ENCODE measurements at regions not wholly inside any gene's neighbourhood (a gene's known extent, or its start where the extent isn't known, plus 50 kb on each side); places are given as distances from the start of the nearest gene placed in this dataset.
"Not testable (repeated sequence)": the region's sequence is repeated elsewhere in the genome, so short reads cannot be mapped to it uniquely, and the experiment has no call there.

- no peak for DNase-seq (ENCODE audit: low read depth)
Observed at GRCh38 chr10:25713894-25714240, 220.2 kb upstream of the MYO3A start.

GRCh38 chr10:25724241-25724640 lies 209.8 kb upstream of the MYO3A start:
- DNase-seq (ENCODE audit: low read depth), result no peak

GRCh38 chr10:25725917-25726716 lies 207.9 kb upstream of the MYO3A start:
- no peak for DNase-seq (ENCODE audit: low read depth)

- no peak for DNase-seq (ENCODE audit: low read depth)
Observed at GRCh38 chr10:25738776-25739175, 195.3 kb upstream of the MYO3A start.

- DNase-seq (ENCODE audit: low read depth), result no peak
Observed at GRCh38 chr10:25743832-25744231, 190.2 kb upstream of the MYO3A start.

GRCh38 chr10:25744574-25744973 lies 189.5 kb upstream of the MYO3A start:
- DNase-seq (ENCODE audit: low read depth), result no peak

- DNase-seq (ENCODE audit: low read depth), result no peak
Observed at GRCh38 chr10:25745976-25746375, 188.1 kb upstream of the MYO3A start.

- DNase-seq (ENCODE audit: low read depth), result no peak
Observed at GRCh38 chr10:25747084-25747483, 186.9 kb upstream of the MYO3A start.

- no peak for DNase-seq (ENCODE audit: low read depth)
Observed at GRCh38 chr10:25748509-25748908, 185.5 kb upstream of the MYO3A start.

- no peak for DNase-seq (ENCODE audit: low read depth)
Observed at GRCh38 chr10:25753776-25754175, 180.3 kb upstream of the MYO3A start.

- not testable (repeated sequence) for DNase-seq (ENCODE audit: low read depth)
Observed at GRCh38 chr10:25755874-25756273, 178.2 kb upstream of the MYO3A start.

- DNase-seq (ENCODE audit: low read depth), result no peak
Observed at GRCh38 chr10:25756784-25757183, 177.2 kb upstream of the MYO3A start.

- DNase-seq (ENCODE audit: low read depth), result no peak
Observed at GRCh38 chr10:25758041-25758457, 176.0 kb upstream of the MYO3A start.

GRCh38 chr10:25758511-25758910 lies 175.5 kb upstream of the MYO3A start:
- DNase-seq (ENCODE audit: low read depth), result no peak

- no peak for DNase-seq (ENCODE audit: low read depth)
Observed at GRCh38 chr10:25761937-25762336, 172.1 kb upstream of the MYO3A start.

GRCh38 chr10:25766213-25766612 lies 167.8 kb upstream of the MYO3A start:
- DNase-seq (ENCODE audit: low read depth), result no peak

GRCh38 chr10:25766687-25767221 lies 167.3 kb upstream of the MYO3A start:
- no peak for DNase-seq (ENCODE audit: low read depth)

GRCh38 chr10:25768167-25768566 lies 165.9 kb upstream of the MYO3A start:
- DNase-seq (ENCODE audit: low read depth), result no peak

- DNase-seq (ENCODE audit: low read depth), result no peak
Observed at GRCh38 chr10:25778646-25779045, 155.4 kb upstream of the MYO3A start.

- no peak for DNase-seq (ENCODE audit: low read depth)
Observed at GRCh38 chr10:25786161-25786560, 147.9 kb upstream of the MYO3A start.

GRCh38 chr10:25786899-25787298 lies 147.1 kb upstream of the MYO3A start:
- DNase-seq (ENCODE audit: low read depth), result no peak

- no peak for DNase-seq (ENCODE audit: low read depth)
Observed at GRCh38 chr10:25797888-25798429, 136.1 kb upstream of the MYO3A start.

- DNase-seq (ENCODE audit: low read depth), result no peak
Observed at GRCh38 chr10:25804505-25804904, 129.5 kb upstream of the MYO3A start.

GRCh38 chr10:25805986-25806385 lies 128.0 kb upstream of the MYO3A start:
- DNase-seq (ENCODE audit: low read depth), result no peak

All from stimulated activated CD8-positive, alpha-beta memory T cell treated with anti-CD3 and anti-CD28 coated beads, Interleukin-15, amount 100 ng/mL, for 24 hours (primary cell).